ENCODE measurements at regions not wholly inside any gene's neighbourhood (a gene's known extent, or its start where the extent isn't known, plus 50 kb on each side); places are given as distances from the start of the nearest gene placed in this dataset.

GRCh38 chr6:18314317-18314997 is 50.1 kb upstream of the DEK start:
- Histone ChIP-seq H3K27ac (no peak overlapping the region), H3K36me3 (no peaks in the 10 kb centered on the region), H3K4me1 (no peaks in the 10 kb centered on the region), H3K9me3 (no peaks in the 10 kb centered on the region), H3K4me3 (no peak overlapping the region), H3K27me3 (no peaks in the 10 kb centered on the region)
- ATAC-seq = no peak
- DNase-seq = no peak
- TF ChIP-seq POLR2A (IDR thresholded peaks at IDR 0.05) (no peak), CTCF (IDR thresholded peaks at IDR 0.05) (no peak)
- intact Hi-C loops (cut with DNase I) = no loop called here
